AG20443 (cell line): ENCODE measurements at regions not wholly inside any gene's neighbourhood (a gene's known extent, or its start where the extent isn't known, plus 50 kb on each side); places are given as distances from the start of the nearest gene placed in this dataset.
A peak's percentile ranks its signal among the peaks of the same experiment; 100 is the strongest.
"Not testable (repeated sequence)": the region's sequence is repeated elsewhere in the genome, so short reads cannot be mapped to it uniquely, and the experiment has no call there.

Source experiments
- DNase-seq: peaks from one replicate; pipeline ENCODE4 v3.0.0; 2012; ENCODE audit warnings: low spot score, mixed read lengths

DNA sequence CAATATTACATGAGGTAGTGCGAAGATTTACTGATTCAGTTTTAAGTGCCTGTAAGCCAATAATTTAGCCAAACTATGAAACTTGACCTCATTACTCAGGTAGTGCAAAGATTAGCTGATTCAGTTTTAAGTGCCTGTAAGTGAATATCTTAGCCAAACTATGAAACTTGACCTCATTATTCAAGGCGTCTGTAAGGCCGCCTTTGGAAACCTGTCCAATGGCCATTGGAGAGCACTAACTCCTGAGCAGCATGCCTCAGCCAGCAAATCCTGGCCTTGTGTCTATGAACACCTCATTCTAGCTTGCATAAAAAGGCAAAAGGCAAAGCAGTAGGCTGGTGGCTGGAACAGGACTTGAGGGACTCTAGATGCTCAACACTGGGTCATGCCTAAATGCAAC is 127.0 kb upstream of the GPR12 start:
- no peak for DNase-seq

DNA sequence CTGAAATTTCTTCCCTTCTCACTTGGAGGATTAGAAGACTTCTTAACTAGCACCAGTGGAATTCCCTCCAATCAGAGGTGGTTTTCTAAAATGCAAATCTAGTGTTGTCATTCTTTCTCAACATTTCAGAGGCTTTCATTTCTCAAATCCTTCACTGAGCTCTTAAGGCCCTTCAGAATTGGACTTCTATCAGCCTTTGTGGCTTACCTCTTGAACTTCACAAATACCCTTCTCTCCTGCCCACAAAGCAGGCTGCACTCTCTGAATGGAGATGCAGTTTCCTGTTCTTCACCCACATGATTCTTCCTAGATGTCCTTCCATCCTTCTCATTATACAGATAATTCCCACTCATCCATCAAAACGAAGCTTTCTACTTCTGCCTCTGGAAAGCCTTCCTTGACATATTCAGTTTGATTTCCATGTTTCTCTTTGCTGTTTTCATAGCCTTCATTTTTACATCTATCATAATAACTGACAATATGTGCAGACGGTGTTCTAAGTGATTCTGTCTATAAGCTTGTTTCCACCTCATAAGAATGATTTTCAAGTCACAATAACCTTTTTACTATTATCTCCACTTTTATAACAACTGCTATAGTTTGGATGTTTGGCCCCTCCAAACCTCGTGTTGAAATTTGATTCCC is 123.1 kb upstream of the GPR12 start:
- DNase-seq = no peak

GRCh38 chr13:26882731-26883130 is 122.1 kb upstream of the GPR12 start:
- no peak for DNase-seq

DNA sequence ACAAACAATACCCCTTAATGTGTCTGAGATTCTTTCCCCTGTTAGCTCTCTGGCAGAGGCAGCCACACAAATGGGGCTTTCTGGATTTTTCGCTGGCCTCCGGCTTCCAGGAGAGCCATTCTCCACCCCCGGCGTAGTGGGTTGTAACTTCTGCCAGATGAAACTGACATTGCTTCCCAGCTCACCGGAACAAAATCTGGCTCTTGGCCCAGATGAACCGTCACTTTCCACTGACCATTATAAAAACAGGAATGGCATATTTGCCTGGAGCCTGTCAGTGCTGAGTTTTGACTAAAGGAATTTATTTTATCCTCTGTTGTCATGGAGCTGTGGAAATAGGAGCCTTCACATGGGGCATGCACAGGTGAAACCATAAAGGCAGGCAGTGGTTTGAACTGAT is 120.6 kb upstream of the GPR12 start:
- DNase-seq = no peak

- no peak for DNase-seq
These were observed 120.1 kb upstream of the GPR12 start for GRCh38 chr13:26880735-26881134.

DNA sequence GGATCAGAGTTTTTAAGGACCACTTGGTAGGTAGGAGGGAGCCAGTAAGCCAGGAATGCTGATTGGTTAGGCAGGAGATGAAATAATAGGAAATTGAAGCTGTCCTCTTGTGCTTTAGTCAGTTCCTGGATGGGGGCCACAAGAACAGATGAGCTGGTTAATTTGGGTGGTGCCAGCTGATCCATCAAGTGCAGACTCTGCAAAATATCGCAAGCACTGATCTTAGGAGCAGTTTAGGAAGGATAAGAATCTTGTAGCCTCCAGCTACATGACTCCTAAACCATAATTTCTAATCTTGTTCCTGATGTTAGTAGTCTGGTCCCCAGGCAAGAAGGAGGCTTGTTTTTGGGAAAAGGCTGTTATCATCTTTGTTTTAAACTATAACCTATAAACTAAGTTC is 117.9 kb upstream of the GPR12 start:
- no peak for DNase-seq

DNA sequence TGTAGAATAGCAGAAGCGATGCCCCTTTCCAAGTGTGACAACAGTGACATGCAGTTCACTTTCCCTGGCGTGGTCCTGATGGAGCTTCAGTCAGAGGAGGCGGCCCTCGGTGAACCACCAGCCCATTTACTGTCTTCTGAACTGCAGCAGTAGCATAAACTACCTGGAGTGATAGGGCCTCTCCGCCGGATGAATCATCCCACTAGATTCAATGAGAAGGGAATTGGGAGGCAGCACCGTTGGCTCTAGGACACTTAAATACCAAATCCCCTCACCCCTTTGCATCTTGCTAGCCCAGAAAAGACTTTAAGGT is 112.8 kb upstream of the GPR12 start:
- no peak for DNase-seq

DNA sequence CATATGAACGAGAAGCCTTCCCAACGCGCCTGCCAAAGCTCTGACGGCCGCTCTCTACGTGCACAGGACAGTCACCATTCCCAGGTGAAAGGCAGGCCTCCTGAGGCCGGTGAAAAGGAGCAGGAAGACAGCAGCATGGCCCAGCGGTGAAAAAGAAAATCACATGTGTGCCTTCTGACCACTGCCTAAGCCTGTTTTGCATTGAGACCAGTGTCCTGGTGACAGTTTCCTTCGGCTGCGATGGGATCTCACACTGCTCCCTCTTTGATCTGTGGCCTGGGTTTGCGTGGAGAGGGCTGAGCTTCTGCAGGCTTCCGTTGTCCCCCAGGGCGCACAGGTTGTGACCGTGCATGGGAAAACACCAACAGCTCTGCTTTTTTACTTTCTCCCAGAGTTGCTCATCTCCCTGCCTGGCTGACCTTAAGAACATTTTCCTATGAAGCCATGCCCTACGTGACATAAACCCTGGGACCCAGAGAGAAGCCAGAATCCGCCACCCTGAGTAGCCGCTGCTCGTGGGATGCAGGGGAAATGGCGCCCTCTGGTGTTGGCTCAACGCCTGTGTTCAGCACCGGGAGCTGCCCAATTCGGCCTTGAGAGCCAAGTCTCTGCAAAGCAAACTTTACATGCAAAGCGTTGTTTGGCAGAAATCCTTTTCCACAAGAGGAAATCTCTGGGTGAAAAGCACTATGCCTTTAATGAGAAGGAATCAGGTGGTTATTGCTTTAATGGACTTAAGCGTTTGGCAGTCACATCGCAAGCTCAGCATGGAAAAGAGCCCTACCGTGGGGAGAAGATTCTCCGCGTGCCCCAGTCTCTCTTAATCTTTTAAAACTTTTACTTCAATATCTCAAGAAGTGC is 112.2 kb upstream of the GPR12 start:
- peak; percentile 71 for DNase-seq

GRCh38 chr13:26867451-26868091 is 107.0 kb upstream of the GPR12 start:
- peak; percentile 64 for DNase-seq

- no peak for DNase-seq
These were observed 104.0 kb upstream of the GPR12 start for GRCh38 chr13:26864576-26864975.

DNA sequence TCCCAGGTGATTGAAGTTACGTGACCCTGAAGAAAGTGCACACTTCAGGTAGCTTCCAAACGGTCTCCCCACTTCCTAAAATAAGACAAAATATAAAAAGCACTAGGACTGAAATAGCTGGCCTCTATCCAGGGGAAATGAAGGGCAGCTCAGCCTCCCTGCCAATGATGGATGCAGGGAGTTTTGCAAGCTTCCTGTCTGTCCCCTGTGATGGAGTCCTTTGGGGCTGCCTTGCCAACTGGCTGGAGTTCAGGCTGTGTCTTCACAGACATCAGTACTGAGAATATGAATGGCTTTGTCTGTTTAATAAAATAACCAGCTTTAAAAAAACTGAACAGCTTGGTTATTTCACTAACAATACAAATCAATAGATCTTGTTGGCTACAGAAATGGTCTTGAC is 101.4 kb upstream of the GPR12 start:
- no peak for DNase-seq

- no peak for DNase-seq
These were observed 95.3 kb upstream of the GPR12 start for GRCh38 chr13:26855921-26856320.

DNA sequence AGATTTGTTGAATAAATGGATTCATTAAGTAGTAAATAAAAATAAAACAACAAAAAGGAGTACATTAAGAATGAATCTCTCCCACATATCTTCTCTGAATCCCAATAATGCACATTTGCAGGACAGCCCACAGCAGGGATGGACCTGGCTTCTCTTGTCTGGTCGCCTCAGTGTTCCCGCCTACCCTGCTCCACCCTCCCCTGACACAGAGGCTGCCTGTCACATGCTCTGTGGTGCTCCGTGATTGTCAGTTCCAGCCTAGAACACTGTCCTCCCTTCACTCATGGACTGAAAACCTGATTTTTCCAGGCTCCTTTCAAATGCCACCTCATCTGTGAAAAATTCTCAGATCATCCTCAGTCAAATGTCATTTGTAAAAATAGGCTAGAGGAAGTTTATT is 94.5 kb upstream of the GPR12 start:
- DNase-seq = no peak

GRCh38 chr13:26853323-26853722 is 92.7 kb upstream of the GPR12 start:
- no peak for DNase-seq

- no peak for DNase-seq
These were observed 86.7 kb upstream of the GPR12 start for GRCh38 chr13:26847281-26847680.

DNA sequence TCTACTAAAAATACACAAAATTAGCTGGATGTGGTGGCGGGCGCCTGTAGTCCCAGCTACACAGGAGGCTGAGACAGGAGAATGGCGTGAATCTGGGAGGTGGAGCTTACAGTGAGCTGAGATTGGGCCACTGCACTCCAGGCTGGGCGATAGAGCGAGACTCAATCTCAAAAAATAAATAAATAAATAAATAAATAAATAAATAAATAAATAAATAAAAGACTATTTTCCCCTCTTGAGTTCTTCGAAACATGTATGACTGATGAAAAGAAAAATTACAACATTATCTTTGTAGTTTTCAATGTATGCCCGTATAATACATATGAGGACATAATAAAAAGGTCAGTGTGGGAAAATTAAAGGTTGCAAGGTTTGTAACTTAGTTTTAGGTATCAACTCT is 84.5 kb upstream of the GPR12 start:
- not testable (repeated sequence) for DNase-seq

- DNase-seq = no peak
These were observed 79.1 kb upstream of the GPR12 start for GRCh38 chr13:26839682-26840081.

GRCh38 chr13:26838821-26839220 is 78.2 kb upstream of the GPR12 start:
- no peak for DNase-seq

GRCh38 chr13:26837997-26838396 is 77.4 kb upstream of the GPR12 start:
- no peak for DNase-seq

GRCh38 chr13:26837102-26837501 is 76.5 kb upstream of the GPR12 start:
- no peak for DNase-seq

DNA sequence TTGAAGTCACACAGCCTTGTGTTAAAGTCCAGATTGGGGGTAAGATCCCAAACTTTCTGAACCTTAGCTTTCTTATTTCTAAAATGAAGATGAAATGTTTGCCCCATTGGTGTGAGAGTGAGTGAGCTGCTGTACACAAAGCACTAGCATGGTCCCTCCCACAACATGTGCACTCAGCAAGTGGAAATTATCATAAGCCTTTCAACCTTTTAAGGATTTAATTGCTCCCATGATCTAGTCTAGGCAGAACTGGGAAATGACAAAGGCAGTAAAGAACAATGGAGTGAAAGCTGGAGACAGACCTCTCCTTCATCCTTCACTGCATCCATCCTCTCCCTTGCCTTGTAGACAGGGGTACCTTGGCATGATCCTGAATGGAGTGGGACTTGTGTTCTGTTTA is 76.0 kb upstream of the GPR12 start:
- DNase-seq = no peak

GRCh38 chr13:26834646-26835045 is 74.1 kb upstream of the GPR12 start:
- DNase-seq = no peak

GRCh38 chr13:26831336-26831908 is 70.8 kb upstream of the GPR12 start:
- no peak for DNase-seq
